GM23248 (cell line): ENCODE measurements at regions not wholly inside any gene's neighbourhood (a gene's known extent, or its start where the extent isn't known, plus 50 kb on each side); places are given as distances from the start of the nearest gene placed in this dataset.

ENCODE experiments used
- DNase-seq: peaks from one replicate; pipeline ENCODE4 v3.0.0-alpha.2; 2015
- H2AFZ ChIP-seq: fragments of 200-600 bp; sonication (generic); 2 replicates; pipeline ENCODE4 v1.6.1; 2016; ENCODE audit warnings: antibody characterized with exemption
- H3F3A ChIP-seq: fragments of 200-600 bp; sonication (generic); 2 replicates; pipeline ENCODE4 v1.6.1; 2016; ENCODE audit warnings: mild to moderate bottlenecking, antibody characterized with exemption, mixed run types; ENCODE audit not compliant: insufficient read depth
- H3K27ac ChIP-seq: fragments of 200-600 bp; sonication (generic); 2 replicates; pipeline ENCODE4 v1.5.1; 2016; ENCODE audit warnings: mild to moderate bottlenecking
- H3K27me3 ChIP-seq: fragments of 200-600 bp; sonication (generic); replicated peaks from 2 replicates; pipeline ENCODE4 v1.6.1; 2016; ENCODE audit warnings: mild to moderate bottlenecking; ENCODE audit not compliant: insufficient read depth
- H3K36me3 ChIP-seq: fragments of 200-600 bp; sonication (generic); 2 replicates; pipeline ENCODE4 v1.6.1; 2016; ENCODE audit warnings: low read depth, mild to moderate bottlenecking
- H3K4me1 ChIP-seq: fragments of 200-600 bp; sonication (generic); 2 replicates; pipeline ENCODE4 v1.6.1; 2016; ENCODE audit warnings: mild to moderate bottlenecking; ENCODE audit not compliant: insufficient read depth
- H3K4me2 ChIP-seq: fragments of 200-600 bp; sonication (generic); one replicate; pipeline ENCODE4 v1.6.1; 2016; ENCODE audit warnings: mild to moderate bottlenecking; ENCODE audit not compliant: unreplicated experiment
- H3K4me3 ChIP-seq: fragments of 200-600 bp; sonication (generic); 2 replicates; pipeline ENCODE4 v1.5.1; 2016; ENCODE audit warnings: mild to moderate bottlenecking
- H3K79me2 ChIP-seq: fragments of 200-600 bp; sonication (generic); 2 replicates; pipeline ENCODE4 v1.6.1; 2016; ENCODE audit warnings: mild to moderate bottlenecking; ENCODE audit not compliant: insufficient read depth
- H3K9ac ChIP-seq: fragments of 200-600 bp; sonication (generic); 2 replicates; pipeline ENCODE4 v1.6.1; 2016; ENCODE audit warnings: mild to moderate bottlenecking
- H3K9me2 ChIP-seq: fragments of 200-600 bp; sonication (generic); 2 replicates; pipeline ENCODE4 v1.6.1; 2016; ENCODE audit warnings: mixed run types, mild to moderate bottlenecking, moderate library complexity; ENCODE audit not compliant: insufficient read depth
- H3K9me3 ChIP-seq: fragments of 200-600 bp; sonication (generic); one replicate; pipeline ENCODE4 v1.6.1; 2017; ENCODE audit warnings: low read depth
- H4K20me1 ChIP-seq: fragments of 200-600 bp; sonication (generic); 2 replicates; pipeline ENCODE4 v1.6.0; 2016; ENCODE audit not compliant: insufficient read depth
- EZH2 ChIP-seq: fragments of 200-600 bp; sonication (generic); IDR thresholded peaks from 2 replicates; pipeline ENCODE4 v1.6.1; 2018; ENCODE audit warnings: antibody characterized with exemption, mild to moderate bottlenecking; ENCODE audit not compliant: insufficient read depth, poor library complexity, severe bottlenecking
- EZH2phosphoT487 ChIP-seq: fragments of 200-600 bp; sonication (generic); IDR thresholded peaks from 2 replicates; pipeline ENCODE4 v1.6.1; 2018; ENCODE audit warnings: antibody characterized with exemption, moderate library complexity, mild to moderate bottlenecking, low read depth; ENCODE audit not compliant: insufficient read depth
- WGBS, 2 experiments: methylation state at CpG; one replicate each; pipeline ENCODE4 v1.1.6; 2015 to 2017; ENCODE audit warnings: low lambda C conversion rate in 2 of 2, low coverage in 1 of 2; ENCODE audit errors: missing lambda C conversion rate in 2 of 2; 5-methylcytosine and 5-hydroxymethylcytosine counted together
- in situ Hi-C: fragments of 300-500 bp; cut with MboI; formaldehyde crosslinking; loops from 2 replicates; pipeline ENCODE4 v1.15.0; 2020

- Histone ChIP-seq H3K4me2 (no peak overlapping the region), H3K4me3 (no peak overlapping the region), H3K79me2 (no peaks in the 10 kb centered on the region), H3K36me3 (no peaks in the 10 kb centered on the region), H2AFZ (no peak overlapping the region), H3F3A (no peaks in the 10 kb centered on the region), H3K9me2 (no peaks in the 10 kb centered on the region), H3K9me3 (no peaks in the 10 kb centered on the region), H3K27me3 (no peaks in the 10 kb centered on the region), H3K9ac (no peak overlapping the region), H3K27ac (no peak overlapping the region), H4K20me1 (no peaks in the 10 kb centered on the region), H3K4me1 (no peaks in the 10 kb centered on the region)
- in situ Hi-C loops: no loop called here
- DNase-seq: no peak
- TF ChIP-seq EZH2: no peak
- no peak for TF ChIP-seq EZH2phosphoT487
- WGBS, 2 experiments: 21 to 27% methylated on average over 2 of the region's 2 CpGs
These were observed 353.7 kb downstream of the HTR7 start for GRCh38 chr10:90504172-90504571.

DNA sequence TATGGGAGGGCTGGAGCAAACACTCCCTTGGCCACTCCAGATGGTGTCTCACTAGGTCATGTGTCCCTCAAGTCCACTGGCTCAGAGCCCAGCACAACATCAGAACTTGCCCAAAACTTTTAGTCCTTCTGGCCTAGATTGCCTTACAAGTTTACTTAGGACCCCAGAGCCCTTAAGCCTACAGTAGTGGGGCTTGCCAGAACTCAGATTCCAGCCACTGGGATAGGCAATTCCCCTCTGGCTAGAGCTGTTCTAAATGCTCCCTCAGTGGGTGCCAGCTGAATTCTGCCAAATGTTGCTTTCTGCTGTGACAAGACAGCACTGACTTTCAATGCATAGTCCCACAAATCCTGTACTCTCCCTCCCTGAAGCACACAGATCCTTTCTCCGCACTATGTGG, 331.1 kb downstream of the HTR7 start:
- TF ChIP-seq EZH2: no peak
- no peak for TF ChIP-seq EZH2phosphoT487
- H3K9ac ChIP-seq: no peak overlapping the region
- H3K27me3 ChIP-seq: no peaks in the 10 kb centered on the region
- no peaks in the 10 kb centered on the region for H3K4me1 ChIP-seq
- no peak for DNase-seq
- WGBS, 2 experiments: 11 to 29% methylated on average over 1 of the region's 1 CpG
- no peaks in the 10 kb centered on the region for H3K79me2 ChIP-seq
- H4K20me1 ChIP-seq: no peaks in the 10 kb centered on the region
- in situ Hi-C loops: no loop called here
- H3K4me2 ChIP-seq: no peak overlapping the region
- no peaks in the 10 kb centered on the region for H3K9me2 ChIP-seq
- no peak overlapping the region for H3K27ac ChIP-seq
- no peak overlapping the region for H3K4me3 ChIP-seq
- H3K36me3 ChIP-seq: no peaks in the 10 kb centered on the region
- H3F3A ChIP-seq: no peaks in the 10 kb centered on the region
- H3K9me3 ChIP-seq: no peaks in the 10 kb centered on the region
- no peak overlapping the region for H2AFZ ChIP-seq

GRCh38 chr10:90530521-90530920, 327.3 kb downstream of the HTR7 start:
- TF ChIP-seq EZH2: no peak
- TF ChIP-seq EZH2phosphoT487: no peak
- in situ Hi-C loops: no loop called here
- no peak overlapping the region for H3K4me3 ChIP-seq
- 3 to 4% methylated on average over 3 of the region's 3 CpGs for WGBS, 2 experiments
- no peaks in the 10 kb centered on the region for H3K79me2 ChIP-seq
- H3F3A ChIP-seq: no peaks in the 10 kb centered on the region
- DNase-seq: no peak
- no peaks in the 10 kb centered on the region for H3K9me2 ChIP-seq
- H3K4me2 ChIP-seq: no peak overlapping the region
- no peaks in the 10 kb centered on the region for H3K36me3 ChIP-seq
- no peak overlapping the region for H3K9ac ChIP-seq
- no peaks in the 10 kb centered on the region for H4K20me1 ChIP-seq
- H2AFZ ChIP-seq: no peak overlapping the region
- H3K4me1 ChIP-seq: no peaks in the 10 kb centered on the region
- no peaks in the 10 kb centered on the region for H3K27me3 ChIP-seq
- no peaks in the 10 kb centered on the region for H3K9me3 ChIP-seq
- H3K27ac ChIP-seq: no peak overlapping the region

DNA sequence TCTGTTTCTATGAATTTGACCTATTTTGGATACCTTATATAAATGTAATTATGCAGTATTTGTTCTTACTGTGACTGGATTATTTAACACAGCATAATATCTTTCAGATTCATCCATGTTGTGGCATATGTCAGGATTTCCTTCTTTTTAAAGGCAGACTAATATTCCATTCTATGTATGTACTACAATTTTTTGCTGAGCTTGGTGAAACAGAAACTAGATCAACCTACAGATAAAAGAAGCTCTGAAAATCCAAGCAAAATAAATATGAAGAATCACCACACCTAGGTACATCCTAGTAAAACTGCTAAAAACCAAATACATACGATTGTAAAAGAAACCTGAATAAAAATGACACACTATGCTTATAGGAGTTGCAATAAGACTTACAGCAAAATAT, 300.5 kb downstream of the HTR7 start:
- Histone ChIP-seq H3F3A (no peaks in the 10 kb centered on the region), H3K4me1 (no peaks in the 10 kb centered on the region), H2AFZ (no peak overlapping the region), H4K20me1 (no peaks in the 10 kb centered on the region), H3K27me3 (no peaks in the 10 kb centered on the region), H3K9me2 (no peaks in the 10 kb centered on the region), H3K9me3 (no peaks in the 10 kb centered on the region), H3K79me2 (no peaks in the 10 kb centered on the region), H3K36me3 (no peaks in the 10 kb centered on the region), H3K27ac (no peak overlapping the region), H3K4me2 (no peak overlapping the region), H3K4me3 (no peak overlapping the region), H3K9ac (no peak overlapping the region)
- no peak for DNase-seq
- in situ Hi-C loops: no loop called here
- WGBS, 2 experiments: 6 to 10% methylated on average over 1 of the region's 1 CpG
- TF ChIP-seq EZH2 (no peak), EZH2phosphoT487 (no peak)

- Histone ChIP-seq H2AFZ (no peak overlapping the region), H3K36me3 (no peaks in the 10 kb centered on the region), H3K4me3 (no peak overlapping the region), H3K4me1 (no peaks in the 10 kb centered on the region), H3K27ac (no peak overlapping the region), H4K20me1 (no peaks in the 10 kb centered on the region), H3F3A (no peaks in the 10 kb centered on the region), H3K79me2 (no peaks in the 10 kb centered on the region), H3K9me2 (no peaks in the 10 kb centered on the region), H3K4me2 (no peak overlapping the region), H3K27me3 (no peaks in the 10 kb centered on the region), H3K9me3 (no peaks in the 10 kb centered on the region), H3K9ac (no peak overlapping the region)
- DNase-seq: no peak
- in situ Hi-C loops: no loop called here
- TF ChIP-seq EZH2phosphoT487 (no peak), EZH2 (no peak)
- WGBS, 2 experiments: 5 to 13% methylated on average over 2 of the region's 2 CpGs
These were observed 297.5 kb downstream of the HTR7 start for GRCh38 chr10:90560331-90560730.
